A673 (cell line): ENCODE measurements at regions not wholly inside any gene's neighbourhood (a gene's known extent, or its start where the extent isn't known, plus 50 kb on each side); places are given as distances from the start of the nearest gene placed in this dataset.
A peak's percentile ranks its signal among the peaks of the same experiment; 100 is the strongest.

Experiments used
- BruUV-seq: library from RNA; stranded (reverse); fragments of 400-500 nt; replicated peaks from 2 replicates; lab custom pipeline; 2021; lab: Mats Ljungman, UMichigan
- CTCF ChIA-PET: fragments of 300-600 bp; sonication (Branson Sonifier 250); formaldehyde crosslinking; loops from one replicate; lab custom pipeline; 2022; ENCODE audit warnings: antibody characterized with exemption; lab: Charles Lee
- POLR2A ChIA-PET: fragments of 300-600 bp; sonication (Branson Sonifier 250); formaldehyde crosslinking; loops from one replicate; lab custom pipeline; 2022; ENCODE audit warnings: antibody characterized with exemption; ENCODE audit not compliant: low non-redundant PET; lab: Charles Lee
- DNase-seq: peaks from one replicate; pipeline ENCODE4 v3.0.0-alpha.2; 2015; ENCODE audit warnings: low spot score
- H3K27ac ChIP-seq: fragments of 200-600 bp; sonication (generic); 2 replicates; pipeline ENCODE4 v1.5.1; 2016; ENCODE audit warnings: mixed run types, low read depth, mild to moderate bottlenecking, mixed read lengths, antibody characterized with exemption, low read length; ENCODE audit not compliant: poor library complexity, severe bottlenecking
- H3K27me3 ChIP-seq: fragments of 200-600 bp; sonication (generic); replicated peaks from 2 replicates; pipeline ENCODE4 v1.6.1; 2017; ENCODE audit warnings: mixed run types, low read depth, mild to moderate bottlenecking, mixed read lengths, antibody characterized with exemption, low read length; ENCODE audit not compliant: insufficient read depth, poor library complexity
- H3K36me3 ChIP-seq: fragments of 200-600 bp; sonication (generic); 2 replicates; pipeline ENCODE4 v1.6.1; 2016; ENCODE audit warnings: mixed run types, mild to moderate bottlenecking, mixed read lengths, antibody characterized with exemption, low read length; ENCODE audit not compliant: insufficient read depth, poor library complexity, severe bottlenecking
- H3K4me1 ChIP-seq: fragments of 200-600 bp; sonication (generic); 2 replicates; pipeline ENCODE4 v1.6.1; 2017; ENCODE audit warnings: mixed run types, mild to moderate bottlenecking, mixed read lengths, antibody characterized with exemption, low read length; ENCODE audit not compliant: insufficient read depth, poor library complexity, severe bottlenecking
- H3K4me3 ChIP-seq: fragments of 200-600 bp; sonication (generic); 2 replicates; pipeline ENCODE4 v1.5.1; 2016; ENCODE audit warnings: low read depth, mixed run types, mild to moderate bottlenecking, mixed read lengths, low read length; ENCODE audit not compliant: poor library complexity, severe bottlenecking
- H3K9me3 ChIP-seq: fragments of 200-600 bp; sonication (generic); 2 replicates; pipeline ENCODE4 v1.6.1; 2016; ENCODE audit warnings: mixed run types, low read depth, mild to moderate bottlenecking, mixed read lengths, antibody characterized with exemption, low read length; ENCODE audit not compliant: poor library complexity, severe bottlenecking
- EZH2 ChIP-seq: fragments of 200-600 bp; sonication (generic); IDR thresholded peaks from 2 replicates; pipeline ENCODE4 v1.6.1; 2017; ENCODE audit warnings: borderline replicate concordance, low read depth, mild to moderate bottlenecking, mixed read lengths, antibody characterized with exemption, low read length; ENCODE audit not compliant: poor library complexity, severe bottlenecking
- intact Hi-C: fragments of 100-400 bp; cut with micrococcal nuclease; formaldehyde crosslinking; loops from one replicate; pipeline ENCODE4 v1.10.0; 2022; ENCODE audit not compliant: unreplicated experiment
- TF ChIP-seq, protein P1 (sequence below): fragments of 300-800, 200-600 bp; sonication (generic); conservative IDR thresholded peaks from 2 replicates; pipeline ENCODE4 v1.5.1; 2017; ENCODE audit warnings: low read depth, mild to moderate bottlenecking, antibody characterized with exemption, low read length, moderate library complexity, mixed read lengths

- TF ChIP-seq, protein P1, sequence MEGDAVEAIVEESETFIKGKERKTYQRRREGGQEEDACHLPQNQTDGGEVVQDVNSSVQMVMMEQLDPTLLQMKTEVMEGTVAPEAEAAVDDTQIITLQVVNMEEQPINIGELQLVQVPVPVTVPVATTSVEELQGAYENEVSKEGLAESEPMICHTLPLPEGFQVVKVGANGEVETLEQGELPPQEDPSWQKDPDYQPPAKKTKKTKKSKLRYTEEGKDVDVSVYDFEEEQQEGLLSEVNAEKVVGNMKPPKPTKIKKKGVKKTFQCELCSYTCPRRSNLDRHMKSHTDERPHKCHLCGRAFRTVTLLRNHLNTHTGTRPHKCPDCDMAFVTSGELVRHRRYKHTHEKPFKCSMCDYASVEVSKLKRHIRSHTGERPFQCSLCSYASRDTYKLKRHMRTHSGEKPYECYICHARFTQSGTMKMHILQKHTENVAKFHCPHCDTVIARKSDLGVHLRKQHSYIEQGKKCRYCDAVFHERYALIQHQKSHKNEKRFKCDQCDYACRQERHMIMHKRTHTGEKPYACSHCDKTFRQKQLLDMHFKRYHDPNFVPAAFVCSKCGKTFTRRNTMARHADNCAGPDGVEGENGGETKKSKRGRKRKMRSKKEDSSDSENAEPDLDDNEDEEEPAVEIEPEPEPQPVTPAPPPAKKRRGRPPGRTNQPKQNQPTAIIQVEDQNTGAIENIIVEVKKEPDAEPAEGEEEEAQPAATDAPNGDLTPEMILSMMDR = no peak
- TF ChIP-seq EZH2 = no peak
- H3K4me3 ChIP-seq = no peak overlapping the region
- no peaks in the 10 kb centered on the region for H3K4me1 ChIP-seq
- BruUV-seq = no TSS peak
- peaks cover 37% of the 10 kb centered on the region for H3K27me3 ChIP-seq
- peak; percentile 11 for DNase-seq
- ChIA-PET POLR2A (no interaction called here), CTCF (no interaction called here)
- H3K9me3 ChIP-seq = no peaks in the 10 kb centered on the region
- intact Hi-C loops = no loop called here
- no peak overlapping the region for H3K27ac ChIP-seq
- H3K36me3 ChIP-seq = no peaks in the 10 kb centered on the region
Observed at GRCh38 chr1:233540816-233541215, 73.1 kb upstream of the KCNK1 start.

GRCh38 chr1:233543338-233544255 is 70.3 kb upstream of the KCNK1 start:
- DNase-seq = peak; percentile 70
- Histone ChIP-seq H3K9me3 (no peaks in the 10 kb centered on the region), H3K36me3 (no peaks in the 10 kb centered on the region), H3K4me1 (no peaks in the 10 kb centered on the region), H3K4me3 (no peak overlapping the region), H3K27ac (no peak overlapping the region), H3K27me3 (peaks cover 32% of the 10 kb centered on the region)
- TF ChIP-seq, protein P1 = no peak
- no peak for TF ChIP-seq EZH2
- POLR2A ChIA-PET = no interaction called here
- intact Hi-C loops = no loop called here
- BruUV-seq = no TSS peak
- CTCF ChIA-PET = no interaction called here

DNA sequence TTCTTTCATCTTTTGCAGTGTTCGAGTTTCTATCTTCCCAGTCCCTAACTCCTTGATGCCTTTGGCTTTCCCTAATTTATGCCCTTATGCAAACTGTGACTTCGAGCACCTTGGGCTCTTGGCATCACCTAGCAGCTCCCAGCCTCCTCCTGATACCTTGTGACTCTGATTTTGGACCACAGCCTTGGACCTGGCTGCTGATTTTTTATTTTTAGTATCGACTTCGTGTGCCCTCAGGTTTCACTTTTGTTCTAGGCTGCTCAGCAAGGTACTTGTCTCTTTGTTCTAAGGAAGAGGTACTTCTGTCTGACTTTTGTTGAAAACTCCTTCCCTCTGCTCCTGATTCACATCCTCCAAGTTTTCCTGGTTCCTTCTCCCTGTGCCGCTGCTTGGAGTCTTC is 69.6 kb upstream of the KCNK1 start:
- ChIA-PET CTCF (no interaction called here), POLR2A (no interaction called here)
- DNase-seq = no peak
- no TSS peak for BruUV-seq
- no peaks in the 10 kb centered on the region for H3K36me3 ChIP-seq
- H3K4me1 ChIP-seq = no peaks in the 10 kb centered on the region
- H3K27me3 ChIP-seq = peaks cover 30% of the 10 kb centered on the region
- H3K4me3 ChIP-seq = no peak overlapping the region
- H3K27ac ChIP-seq = no peak overlapping the region
- H3K9me3 ChIP-seq = no peaks in the 10 kb centered on the region
- intact Hi-C loops = no loop called here
- TF ChIP-seq, protein P1 = no peak
- TF ChIP-seq EZH2 = no peak
